Testis (tissue), 2 donors: ENCODE measurements at regions not wholly inside any gene's neighbourhood (a gene's known extent, or its start where the extent isn't known, plus 50 kb on each side); places are given as distances from the start of the nearest gene placed in this dataset.
"Not testable (repeated sequence)": the region's sequence is repeated elsewhere in the genome, so short reads cannot be mapped to it uniquely, and the experiment has no call there.

Source experiments
- CTCF ChIP-seq, 3 experiments: fragments of 450-650 bp in 2 of 3; fragments of 200-600 bp in 1 of 3; sonication (generic) in 1 of 3; IDR thresholded peaks; one replicate each; pipeline ENCODE4 v1.5.1; 2016 to 2019; ENCODE audit warnings: antibody characterized with exemption in 3 of 3, mild to moderate bottlenecking in 2 of 3, moderate library complexity in 1 of 3
- POLR2A ChIP-seq: fragments of 450-650 bp; IDR thresholded peaks from one replicate; pipeline ENCODE4 v1.6.1; 2017; ENCODE audit warnings: antibody characterized with exemption, mild to moderate bottlenecking, moderate library complexity

DNA sequence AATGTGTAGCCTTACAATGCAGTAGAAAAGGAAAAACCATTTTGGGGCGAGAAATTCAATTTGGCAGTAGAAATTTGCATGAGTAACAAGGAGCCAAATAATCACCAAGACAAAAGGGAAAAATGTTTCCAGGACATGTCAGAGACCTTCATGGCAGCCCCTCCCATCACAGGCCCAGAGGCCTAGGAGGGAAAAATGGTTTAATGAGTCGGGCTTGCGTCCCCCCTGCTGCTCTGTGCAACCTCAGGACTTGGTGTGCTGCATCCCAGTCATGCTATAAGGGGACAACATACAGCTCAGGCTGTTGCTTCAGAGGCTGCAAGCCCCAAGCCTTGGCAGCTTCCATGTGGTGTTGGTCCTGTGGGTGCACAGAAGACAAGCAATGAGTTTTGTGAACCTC is 626.4 kb downstream of the TLE1 start:
- not testable (repeated sequence) for TF ChIP-seq POLR2A; CTCF (IDR thresholded peaks at IDR 0.05)
